ENCODE measurements at regions not wholly inside any gene's neighbourhood (a gene's known extent, or its start where the extent isn't known, plus 50 kb on each side); places are given as distances from the start of the nearest gene placed in this dataset.

GRCh38 chr3:76610150-76610549, 429.7 kb upstream of the ROBO2 start:
- H3K4me3 ChIP-seq: no peak overlapping the region
- H3K27me3 ChIP-seq (ENCODE audit: insufficient read depth, low read depth): no peaks in the 10 kb centered on the region
- no peak overlapping the region for H3K4me2 ChIP-seq
- H3F3A ChIP-seq (ENCODE audit: insufficient read depth, low read depth): no peaks in the 10 kb centered on the region
- DNase-seq: no peak
- H2AFZ ChIP-seq: no peak overlapping the region
- intact Hi-C loops (cut with micrococcal nuclease; ENCODE audit: unreplicated experiment): no loop called here
- H3K9me2 ChIP-seq (ENCODE audit: insufficient read depth): 0 out of 2 replicates have a peak, but pooled peaks cover 1% of the 10 kb centered on the region
- no peak overlapping the region for H3K27ac ChIP-seq
- BruUV-seq (replicated peaks): no TSS peak
- no peaks in the 10 kb centered on the region; the same call in 1 of the 2 replicates for H3K9me3 ChIP-seq (ENCODE audit: insufficient read depth, low read depth)
- H3K36me3 ChIP-seq (ENCODE audit: low read depth): no peaks in the 10 kb centered on the region
- H3K4me1 ChIP-seq (replicated peaks; ENCODE audit: insufficient read depth): no peaks in the 10 kb centered on the region
- H3K79me2 ChIP-seq (ENCODE audit: low read depth): no peaks in the 10 kb centered on the region
- no peaks in the 10 kb centered on the region for H4K20me1 ChIP-seq (ENCODE audit: insufficient read depth)
- no peak for TF ChIP-seq EZH2 (IDR thresholded peaks at IDR 0.05; ENCODE audit: low read depth)
- TF ChIP-seq, protein P1, sequence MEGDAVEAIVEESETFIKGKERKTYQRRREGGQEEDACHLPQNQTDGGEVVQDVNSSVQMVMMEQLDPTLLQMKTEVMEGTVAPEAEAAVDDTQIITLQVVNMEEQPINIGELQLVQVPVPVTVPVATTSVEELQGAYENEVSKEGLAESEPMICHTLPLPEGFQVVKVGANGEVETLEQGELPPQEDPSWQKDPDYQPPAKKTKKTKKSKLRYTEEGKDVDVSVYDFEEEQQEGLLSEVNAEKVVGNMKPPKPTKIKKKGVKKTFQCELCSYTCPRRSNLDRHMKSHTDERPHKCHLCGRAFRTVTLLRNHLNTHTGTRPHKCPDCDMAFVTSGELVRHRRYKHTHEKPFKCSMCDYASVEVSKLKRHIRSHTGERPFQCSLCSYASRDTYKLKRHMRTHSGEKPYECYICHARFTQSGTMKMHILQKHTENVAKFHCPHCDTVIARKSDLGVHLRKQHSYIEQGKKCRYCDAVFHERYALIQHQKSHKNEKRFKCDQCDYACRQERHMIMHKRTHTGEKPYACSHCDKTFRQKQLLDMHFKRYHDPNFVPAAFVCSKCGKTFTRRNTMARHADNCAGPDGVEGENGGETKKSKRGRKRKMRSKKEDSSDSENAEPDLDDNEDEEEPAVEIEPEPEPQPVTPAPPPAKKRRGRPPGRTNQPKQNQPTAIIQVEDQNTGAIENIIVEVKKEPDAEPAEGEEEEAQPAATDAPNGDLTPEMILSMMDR (conservative IDR thresholded peaks at IDR 0.05): no peak
- ChIA-PET POLR2A (ENCODE audit: unreplicated experiment) (no interaction called here), CTCF (no interaction called here)

DNA sequence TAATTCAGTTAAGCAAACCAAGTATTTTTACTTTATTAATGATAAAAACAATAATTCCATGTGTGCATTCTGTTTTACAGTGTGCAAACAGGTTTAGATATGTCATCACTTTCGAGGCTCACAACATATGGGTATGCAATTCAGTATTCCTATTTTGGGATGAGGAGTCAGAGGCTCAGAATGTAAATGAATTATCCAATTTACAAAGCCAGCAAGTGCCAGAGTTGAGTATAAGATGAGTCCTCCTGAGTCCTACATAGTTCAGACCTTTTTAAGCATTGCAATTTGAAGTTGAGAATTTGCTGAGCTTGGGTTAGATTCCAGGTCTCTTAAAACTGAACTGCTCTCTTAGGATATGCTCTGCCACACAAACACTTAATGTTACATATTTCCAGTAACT, 424.2 kb upstream of the ROBO2 start:
- CTCF ChIA-PET: no interaction called here
- Histone ChIP-seq H3F3A (ENCODE audit: insufficient read depth, low read depth) (no peaks in the 10 kb centered on the region), H3K4me1 (replicated peaks; ENCODE audit: insufficient read depth) (no peaks in the 10 kb centered on the region), H3K79me2 (ENCODE audit: low read depth) (no peaks in the 10 kb centered on the region), H3K27ac (no peak overlapping the region), H3K4me3 (no peak overlapping the region), H3K27me3 (ENCODE audit: insufficient read depth, low read depth) (no peaks in the 10 kb centered on the region; the same call in 1 of the 2 replicates), H3K9me3 (ENCODE audit: insufficient read depth, low read depth) (no peaks in the 10 kb centered on the region; the same call in 1 of the 2 replicates), H3K9me2 (ENCODE audit: insufficient read depth) (0 out of 2 replicates have a peak, but pooled peaks cover 6% of the 10 kb centered on the region), H3K36me3 (ENCODE audit: low read depth) (no peaks in the 10 kb centered on the region), H3K4me2 (no peak overlapping the region), H4K20me1 (ENCODE audit: insufficient read depth) (no peaks in the 10 kb centered on the region), H2AFZ (no peak overlapping the region)
- no peak for DNase-seq
- intact Hi-C loops (cut with micrococcal nuclease; ENCODE audit: unreplicated experiment): no loop called here
- BruUV-seq (replicated peaks): no TSS peak
- POLR2A ChIA-PET (ENCODE audit: unreplicated experiment): no interaction called here
- no peak for TF ChIP-seq EZH2 (IDR thresholded peaks at IDR 0.05; ENCODE audit: low read depth)
- TF ChIP-seq, protein P1 (conservative IDR thresholded peaks at IDR 0.05): no peak

DNA sequence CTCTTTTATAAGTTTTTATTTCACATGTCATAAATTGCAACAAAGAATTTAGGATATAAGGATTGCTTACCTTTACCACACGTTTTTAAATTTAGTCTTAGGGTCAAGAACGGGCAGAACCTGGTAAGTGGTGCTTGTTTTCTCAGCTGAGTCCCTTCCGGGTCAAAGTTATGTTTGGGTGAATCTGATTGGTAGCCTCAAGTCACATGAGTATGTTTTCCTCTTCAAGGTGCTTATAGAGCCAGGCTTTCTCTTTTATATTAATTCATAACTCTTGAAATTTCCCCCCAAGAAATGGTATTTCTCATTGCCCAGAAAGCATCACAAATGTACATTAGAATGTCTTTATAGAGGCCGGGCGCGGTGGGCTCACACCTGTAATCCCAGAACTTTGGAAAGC, 415.7 kb upstream of the ROBO2 start:
- no peaks in the 10 kb centered on the region for H3K36me3 ChIP-seq (ENCODE audit: low read depth)
- H3K79me2 ChIP-seq (ENCODE audit: low read depth): no peaks in the 10 kb centered on the region
- no peaks in the 10 kb centered on the region for H3F3A ChIP-seq (ENCODE audit: insufficient read depth, low read depth)
- no peak for TF ChIP-seq EZH2 (IDR thresholded peaks at IDR 0.05; ENCODE audit: low read depth)
- TF ChIP-seq, protein P1 (conservative IDR thresholded peaks at IDR 0.05): no peak
- DNase-seq: no peak
- no peaks in the 10 kb centered on the region for H3K9me2 ChIP-seq (ENCODE audit: insufficient read depth)
- H4K20me1 ChIP-seq (ENCODE audit: insufficient read depth): no peaks in the 10 kb centered on the region
- H3K4me1 ChIP-seq (replicated peaks; ENCODE audit: insufficient read depth): no peaks in the 10 kb centered on the region
- no peak overlapping the region for H3K27ac ChIP-seq
- POLR2A ChIA-PET (ENCODE audit: unreplicated experiment): no interaction called here
- CTCF ChIA-PET: no interaction called here
- H3K27me3 ChIP-seq (ENCODE audit: insufficient read depth, low read depth): no peaks in the 10 kb centered on the region; the same call in 1 of the 2 replicates
- H3K4me3 ChIP-seq: peak overlapping the region; percentile 50
- intact Hi-C loops (cut with micrococcal nuclease; ENCODE audit: unreplicated experiment): no loop called here
- BruUV-seq (replicated peaks): no TSS peak
- H3K4me2 ChIP-seq: peak overlapping the region; percentile 58
- H2AFZ ChIP-seq: peak overlapping the region; percentile 80
- no peaks in the 10 kb centered on the region for H3K9me3 ChIP-seq (ENCODE audit: insufficient read depth, low read depth)

Data from PC-9 (cell line).